H9 (cell line): ENCODE measurements at regions not wholly inside any gene's neighbourhood (a gene's known extent, or its start where the extent isn't known, plus 50 kb on each side); places are given as distances from the start of the nearest gene placed in this dataset.

ENCODE experiments used
- DNase-seq: peaks from one replicate; pipeline ENCODE4 v3.0.0-alpha.2; 2017
- H2AFZ ChIP-seq: one replicate; pipeline ENCODE4 v1.6.1; 2013; ENCODE audit warnings: mild to moderate bottlenecking, low read length, control low read depth, moderate library complexity
- H2AK5ac ChIP-seq: 2 replicates; pipeline ENCODE4 v1.6.1; 2013; ENCODE audit warnings: low read length, control low read depth, mixed read lengths; ENCODE audit not compliant: insufficient read length
- H2BK120ac ChIP-seq: one replicate; pipeline ENCODE4 v1.6.1; 2013; ENCODE audit warnings: low read depth, mild to moderate bottlenecking, low read length, control low read depth, inconsistent platforms; ENCODE audit not compliant: poor library complexity, severe bottlenecking
- H2BK12ac ChIP-seq: 2 replicates; pipeline ENCODE4 v1.6.1; 2013; ENCODE audit warnings: low read length, control low read depth, mixed read lengths, low read depth; ENCODE audit not compliant: insufficient read length
- H2BK15ac ChIP-seq: 2 replicates; pipeline ENCODE4 v1.6.1; 2013; ENCODE audit warnings: low read depth, low read length, control low read depth
- H2BK20ac ChIP-seq: one replicate; pipeline ENCODE4 v1.6.1; 2013; ENCODE audit warnings: low read depth, mild to moderate bottlenecking, low read length, control low read depth, inconsistent platforms; ENCODE audit not compliant: poor library complexity, severe bottlenecking
- H2BK5ac ChIP-seq: 2 replicates; pipeline ENCODE4 v1.6.1; 2013; ENCODE audit warnings: low read length, control low read depth, mixed read lengths; ENCODE audit not compliant: insufficient read length
- H3K14ac ChIP-seq: 2 replicates; pipeline ENCODE4 v1.6.1; 2013; ENCODE audit warnings: low read length, control low read depth; ENCODE audit not compliant: insufficient read depth
- H3K18ac ChIP-seq: 2 replicates; pipeline ENCODE4 v1.6.1; 2013; ENCODE audit warnings: low read depth, mild to moderate bottlenecking, mixed read lengths, low read length, control low read depth; ENCODE audit not compliant: insufficient read length
- H3K23ac ChIP-seq: 2 replicates; pipeline ENCODE4 v1.6.1; 2013; ENCODE audit warnings: low read length, control low read depth, mixed read lengths, low read depth; ENCODE audit not compliant: insufficient read length
- H3K23me2 ChIP-seq: 2 replicates; pipeline ENCODE4 v1.6.1; 2013; ENCODE audit warnings: low read depth, mild to moderate bottlenecking, mixed read lengths, low read length, control low read depth; ENCODE audit not compliant: insufficient read length, poor library complexity, severe bottlenecking
- H3K27ac ChIP-seq: 2 replicates; pipeline ENCODE4 v1.5.1; 2013; ENCODE audit warnings: low read length, control low read depth, mixed read lengths, low read depth; ENCODE audit not compliant: insufficient read length
- H3K27me3 ChIP-seq: 2 replicates; pipeline ENCODE4 v1.6.1; 2013; ENCODE audit warnings: low read length, control low read depth, inconsistent platforms; ENCODE audit not compliant: insufficient read depth
- H3K4ac ChIP-seq: 2 replicates; pipeline ENCODE4 v1.6.1; 2013; ENCODE audit warnings: low read depth, mild to moderate bottlenecking, control low read depth, inconsistent platforms, low read length, moderate library complexity
- H3K4me1 ChIP-seq: 2 replicates; pipeline ENCODE4 v1.6.1; 2013; ENCODE audit warnings: low read length, control low read depth, inconsistent platforms; ENCODE audit not compliant: insufficient read depth
- H3K4me2 ChIP-seq: 2 replicates; pipeline ENCODE4 v1.6.1; 2013; ENCODE audit warnings: low read length, control low read depth, mixed read lengths; ENCODE audit not compliant: insufficient read length, insufficient read depth
- H3K56ac ChIP-seq: 2 replicates; pipeline ENCODE4 v1.6.1; 2013; ENCODE audit warnings: low read depth, mild to moderate bottlenecking, mixed read lengths, low read length, control low read depth; ENCODE audit not compliant: insufficient read length
- H3K79me1 ChIP-seq: 2 replicates; pipeline ENCODE4 v1.6.1; 2013; ENCODE audit warnings: low read depth, mild to moderate bottlenecking, moderate library complexity, low read length, control low read depth, inconsistent platforms; ENCODE audit not compliant: insufficient read depth, poor library complexity, severe bottlenecking
- H3K79me2 ChIP-seq: 2 replicates; pipeline ENCODE4 v1.6.1; 2013; ENCODE audit warnings: low read length, control low read depth, inconsistent platforms; ENCODE audit not compliant: insufficient read depth
- H3K9ac ChIP-seq: 2 replicates; pipeline ENCODE4 v1.6.1; 2013; ENCODE audit warnings: low read length, control low read depth, mixed read lengths; ENCODE audit not compliant: insufficient read length; ENCODE audit errors: extremely low read depth
- H3K9me3 ChIP-seq: one replicate; pipeline ENCODE4 v1.6.1; 2013; ENCODE audit warnings: low read depth, low read length, inconsistent platforms; ENCODE audit not compliant: control insufficient read depth
- H3T11ph ChIP-seq: one replicate; pipeline ENCODE4 v1.6.1; 2013; ENCODE audit warnings: mild to moderate bottlenecking, low read length, control low read depth, inconsistent platforms
- H4K20me1 ChIP-seq: one replicate; pipeline ENCODE4 v1.6.1; 2013; ENCODE audit not compliant: control insufficient read depth, insufficient read length, insufficient read depth
- H4K5ac ChIP-seq: 2 replicates; pipeline ENCODE4 v1.6.1; 2013; ENCODE audit warnings: low read depth, mild to moderate bottlenecking, mixed read lengths, low read length, control low read depth; ENCODE audit not compliant: insufficient read length
- H4K8ac ChIP-seq: replicated peaks from 2 replicates; pipeline ENCODE4 v1.6.1; 2013; ENCODE audit warnings: low read length, control low read depth, mixed read lengths, low read depth; ENCODE audit not compliant: insufficient read length
- H4K91ac ChIP-seq: 2 replicates; pipeline ENCODE4 v1.6.1; 2013; ENCODE audit warnings: low read depth, mild to moderate bottlenecking, moderate library complexity, mixed read lengths, low read length, control low read depth; ENCODE audit not compliant: insufficient read length
- H3K27ac Mint-ChIP-seq, 3 experiments: 2 replicates in 2 of 3; 3 replicates in 1 of 3; pipeline ENCODE4 v1.8.0; 2020 to 2021; ENCODE audit warnings: mixed read lengths in 3 of 3, mild to moderate bottlenecking in 1 of 3, moderate library complexity in 1 of 3
- H3K27me3 Mint-ChIP-seq: 2 replicates; pipeline ENCODE4 v1.8.0; 2021; ENCODE audit warnings: low read depth, mild to moderate bottlenecking, moderate library complexity, mixed read lengths
- H3K36me3 Mint-ChIP-seq, 3 experiments: 2 replicates in 2 of 3; 3 replicates in 1 of 3; pipeline ENCODE4 v1.8.0; 2020 to 2021; ENCODE audit warnings: low read depth in 3 of 3, mixed read lengths in 3 of 3; ENCODE audit not compliant: insufficient read depth in 1 of 3
- H3K4me1 Mint-ChIP-seq, 2 experiments: 2 replicates each; pipeline ENCODE4 v1.8.0; 2020; ENCODE audit warnings: mixed read lengths in 2 of 2
- H3K4me3 Mint-ChIP-seq, 2 experiments: 2 replicates in 1 of 2; 3 replicates in 1 of 2; pipeline ENCODE4 v1.8.0; 2020 to 2021; ENCODE audit warnings: mild to moderate bottlenecking in 2 of 2, mixed read lengths in 2 of 2, moderate library complexity in 1 of 2
- H3K9me3 Mint-ChIP-seq, 2 experiments: 2 replicates in 1 of 2; 3 replicates in 1 of 2; pipeline ENCODE4 v1.8.0; 2020; ENCODE audit warnings: mild to moderate bottlenecking in 2 of 2, mixed read lengths in 2 of 2, moderate library complexity in 1 of 2
- CTCF ChIP-seq: fragments of 200-600 bp; sonication (generic); conservative IDR thresholded peaks from 3 replicates; pipeline ENCODE4 v1.8.0; 2021; ENCODE audit warnings: antibody characterized with exemption, mild to moderate bottlenecking
- WGBS: extraction: QIAGEN DNeasy Blood & Tissue Kit; methylation state at CpG from one replicate; pipeline ENCODE4 v1.1.7; 2013; ENCODE audit warnings: missing lambda C conversion rate, low lambda C conversion rate, mixed read lengths; ENCODE audit not compliant: insufficient read length; ENCODE audit errors: extremely low coverage; 5-methylcytosine and 5-hydroxymethylcytosine counted together

- H2AK5ac ChIP-seq: no peak overlapping the region
- Mint-ChIP-seq H3K4me3 (no peak overlapping the region), H3K36me3 (peaks cover 0 to 9% (median 0%) of the 10 kb centered on the region in 3 experiments; a peak in 5 of 7 replicates), H3K9me3 (peaks cover 3 to 11% of the 10 kb centered on the region in 2 experiments; a peak in 3 of 5 replicates), H3K4me1 (peaks cover 14 to 17% of the 10 kb centered on the region in 2 experiments), H3K27me3 (no peaks in the 10 kb centered on the region), H3K27ac (no peak overlapping the region)
- H3K27ac ChIP-seq: no peak overlapping the region
- H4K5ac ChIP-seq: no peak overlapping the region
- H3K79me1 ChIP-seq: no peaks in the 10 kb centered on the region
- no peak overlapping the region for H2BK5ac ChIP-seq
- no peak overlapping the region for H3K56ac ChIP-seq
- H3K9ac ChIP-seq: no peak overlapping the region
- H2BK12ac ChIP-seq: no peak overlapping the region
- no peak for TF ChIP-seq CTCF
- H3K4ac ChIP-seq: no peak overlapping the region
- H4K20me1 ChIP-seq: no peaks in the 10 kb centered on the region
- no peak overlapping the region for H4K91ac ChIP-seq
- no peaks in the 10 kb centered on the region for H3K23me2 ChIP-seq
- no peak overlapping the region for H2AFZ ChIP-seq
- H2BK15ac ChIP-seq: no peak overlapping the region
- no peak overlapping the region for H4K8ac ChIP-seq
- no peak overlapping the region for H3K14ac ChIP-seq
- H3K23ac ChIP-seq: no peak overlapping the region
- H3K9me3 ChIP-seq: no peaks in the 10 kb centered on the region
- no peaks in the 10 kb centered on the region; the same call in 1 of the 2 replicates for H3K4me1 ChIP-seq
- H3K79me2 ChIP-seq: no peaks in the 10 kb centered on the region
- H3K18ac ChIP-seq: no peak overlapping the region
- no peak overlapping the region for H2BK20ac ChIP-seq
- no peak for DNase-seq
- H3T11ph ChIP-seq: no peak overlapping the region
- H2BK120ac ChIP-seq: no peak overlapping the region
- no peaks in the 10 kb centered on the region for H3K27me3 ChIP-seq
- WGBS: no CpG with 5 or more reads among the region's 2 CpGs
- H3K4me2 ChIP-seq: no peak overlapping the region
Measured at GRCh38 chr7:52700349-52700748, 335.1 kb upstream of the POM121L12 start.
